Neuron (in vitro differentiated cells): ENCODE measurements at regions not wholly inside any gene's neighbourhood (a gene's known extent, or its start where the extent isn't known, plus 50 kb on each side); places are given as distances from the start of the nearest gene placed in this dataset.
"Not testable (repeated sequence)": the region's sequence is repeated elsewhere in the genome, so short reads cannot be mapped to it uniquely, and the experiment has no call there.

Experiments
- H2AFZ ChIP-seq: one replicate; pipeline ENCODE4 v1.6.1; 2013; ENCODE audit warnings: low read depth, mild to moderate bottlenecking, inconsistent platforms, low read length, moderate library complexity
- H3K27me3 ChIP-seq: one replicate; pipeline ENCODE4 v1.6.1; 2013; ENCODE audit warnings: low read length; ENCODE audit not compliant: insufficient read depth
- H3K36me3 ChIP-seq: one replicate; pipeline ENCODE4 v1.6.1; 2013; ENCODE audit warnings: low read length; ENCODE audit not compliant: insufficient read depth
- H3K4me1 ChIP-seq: one replicate; pipeline ENCODE4 v1.6.1; 2013; ENCODE audit warnings: low read length; ENCODE audit not compliant: insufficient read depth
- H3K4me3 ChIP-seq: 2 replicates; pipeline ENCODE4 v1.5.1; 2013; ENCODE audit warnings: mild to moderate bottlenecking, low read length, moderate library complexity
- H3K9me3 ChIP-seq: one replicate; pipeline ENCODE4 v1.6.1; 2013; ENCODE audit warnings: low read length

- no peak overlapping the region for H3K4me3 ChIP-seq
- H3K36me3 ChIP-seq, result no peaks in the 10 kb centered on the region
- no peak overlapping the region for H2AFZ ChIP-seq
- no peaks in the 10 kb centered on the region for H3K9me3 ChIP-seq
- H3K27me3 ChIP-seq, result no peaks in the 10 kb centered on the region
- no peaks in the 10 kb centered on the region for H3K4me1 ChIP-seq
Observed at GRCh38 chr10:6692856-6693255, 112.8 kb upstream of the PRKCQ start.

GRCh38 chr10:6692103-6692502 is 112.0 kb upstream of the PRKCQ start:
- Histone ChIP-seq H3K4me1 (no peaks in the 10 kb centered on the region), H2AFZ (no peak overlapping the region), H3K4me3 (no peak overlapping the region), H3K36me3 (no peaks in the 10 kb centered on the region), H3K9me3 (no peaks in the 10 kb centered on the region), H3K27me3 (no peaks in the 10 kb centered on the region)

- Histone ChIP-seq H3K4me1 (no peaks in the 10 kb centered on the region), H3K4me3 (no peak overlapping the region), H3K36me3 (no peaks in the 10 kb centered on the region), H2AFZ (no peak overlapping the region), H3K27me3 (no peaks in the 10 kb centered on the region), H3K9me3 (no peaks in the 10 kb centered on the region)
Observed at GRCh38 chr10:6689036-6689435, 109.0 kb upstream of the PRKCQ start.

GRCh38 chr10:6680735-6681134 is 100.7 kb upstream of the PRKCQ start:
- Histone ChIP-seq H3K27me3 (peaks cover 6% of the 10 kb centered on the region), H3K4me1 (no peaks in the 10 kb centered on the region), H3K36me3 (no peaks in the 10 kb centered on the region), H3K4me3 (no peak overlapping the region), H2AFZ (no peak overlapping the region), H3K9me3 (no peaks in the 10 kb centered on the region)

GRCh38 chr10:6678956-6679355 is 98.9 kb upstream of the PRKCQ start:
- no peaks in the 10 kb centered on the region for H3K9me3 ChIP-seq
- no peaks in the 10 kb centered on the region for H3K4me1 ChIP-seq
- H3K27me3 ChIP-seq, result peaks cover 6% of the 10 kb centered on the region
- H3K36me3 ChIP-seq, result no peaks in the 10 kb centered on the region
- H2AFZ ChIP-seq, result no peak overlapping the region
- H3K4me3 ChIP-seq, result no peak overlapping the region

- Histone ChIP-seq H3K27me3 (peaks cover 6% of the 10 kb centered on the region), H3K4me1 (no peaks in the 10 kb centered on the region), H3K4me3 (no peak overlapping the region), H3K9me3 (no peaks in the 10 kb centered on the region), H2AFZ (no peak overlapping the region), H3K36me3 (no peaks in the 10 kb centered on the region)
Observed at GRCh38 chr10:6678211-6678803, 98.2 kb upstream of the PRKCQ start.

GRCh38 chr10:6677129-6677528 is 97.1 kb upstream of the PRKCQ start:
- H3K9me3 ChIP-seq, H3K4me1 ChIP-seq, H3K27me3 ChIP-seq, H3K36me3 ChIP-seq, H3K4me3 ChIP-seq, H2AFZ ChIP-seq: not testable (repeated sequence)

- no peaks in the 10 kb centered on the region for H3K4me1 ChIP-seq
Observed at GRCh38 chr10:6674291-6674690, 94.2 kb upstream of the PRKCQ start.

GRCh38 chr10:6671976-6672375 is 91.9 kb upstream of the PRKCQ start:
- Histone ChIP-seq H3K4me3 (no peak overlapping the region), H3K36me3 (no peaks in the 10 kb centered on the region), H3K27me3 (no peaks in the 10 kb centered on the region), H3K9me3 (no peaks in the 10 kb centered on the region), H3K4me1 (no peaks in the 10 kb centered on the region), H2AFZ (no peak overlapping the region)

More at GRCh38 chr10:6674291-6674690, 94.2 kb upstream of the PRKCQ start:
- no peak overlapping the region for H3K4me3 ChIP-seq
- H3K36me3 ChIP-seq, result no peaks in the 10 kb centered on the region
- H2AFZ ChIP-seq, result no peak overlapping the region
- no peaks in the 10 kb centered on the region for H3K9me3 ChIP-seq
- H3K27me3 ChIP-seq, result peaks cover 2% of the 10 kb centered on the region

GRCh38 chr10:6669269-6669859 is 89.3 kb upstream of the PRKCQ start:
- Histone ChIP-seq H3K4me3 (no peak overlapping the region), H3K4me1 (no peaks in the 10 kb centered on the region), H3K36me3 (no peaks in the 10 kb centered on the region), H3K9me3 (no peaks in the 10 kb centered on the region), H2AFZ (no peak overlapping the region), H3K27me3 (no peaks in the 10 kb centered on the region)

- Histone ChIP-seq H3K4me3 (no peak overlapping the region), H3K27me3 (no peaks in the 10 kb centered on the region), H3K9me3 (no peaks in the 10 kb centered on the region), H3K4me1 (no peaks in the 10 kb centered on the region), H3K36me3 (no peaks in the 10 kb centered on the region), H2AFZ (no peak overlapping the region)
Observed at GRCh38 chr10:6667679-6668270, 87.7 kb upstream of the PRKCQ start.

- no peaks in the 10 kb centered on the region for H3K4me1 ChIP-seq
- no peaks in the 10 kb centered on the region for H3K9me3 ChIP-seq
- H3K36me3 ChIP-seq, result no peaks in the 10 kb centered on the region
Observed at GRCh38 chr10:6667150-6667549, 87.1 kb upstream of the PRKCQ start.

GRCh38 chr10:6665847-6666246 is 85.8 kb upstream of the PRKCQ start:
- no peaks in the 10 kb centered on the region for H3K36me3 ChIP-seq
- no peak overlapping the region for H2AFZ ChIP-seq
- no peaks in the 10 kb centered on the region for H3K4me1 ChIP-seq
- H3K9me3 ChIP-seq, result no peaks in the 10 kb centered on the region
- H3K4me3 ChIP-seq, result no peak overlapping the region
- H3K27me3 ChIP-seq, result no peaks in the 10 kb centered on the region

More at GRCh38 chr10:6667150-6667549, 87.1 kb upstream of the PRKCQ start:
- no peak overlapping the region for H3K4me3 ChIP-seq
- H3K27me3 ChIP-seq, result no peaks in the 10 kb centered on the region
- no peak overlapping the region for H2AFZ ChIP-seq

- Histone ChIP-seq H3K9me3 (no peaks in the 10 kb centered on the region), H3K36me3 (no peaks in the 10 kb centered on the region), H3K4me3 (no peak overlapping the region), H3K27me3 (no peaks in the 10 kb centered on the region), H3K4me1 (no peaks in the 10 kb centered on the region), H2AFZ (no peak overlapping the region)
Observed at GRCh38 chr10:6660460-6660859, 80.4 kb upstream of the PRKCQ start.
